Smooth muscle cell (in vitro differentiated cells): ENCODE measurements at regions not wholly inside any gene's neighbourhood (a gene's known extent, or its start where the extent isn't known, plus 50 kb on each side); places are given as distances from the start of the nearest gene placed in this dataset.

Experiments used
- DNase-seq: peaks from one replicate; lab custom pipeline; 2025; ENCODE audit not compliant: unreplicated experiment; lab: John Stamatoyannopoulos, UW
- H2AFZ ChIP-seq: fragments of 200-600 bp; sonication (generic); 2 replicates; pipeline ENCODE4 v1.6.0; 2016; ENCODE audit warnings: antibody characterized with exemption, low read depth, mild to moderate bottlenecking
- H3F3A ChIP-seq: fragments of 200-600 bp; sonication (generic); 2 replicates; pipeline ENCODE4 v1.6.0; 2017; ENCODE audit warnings: antibody characterized with exemption, low read depth
- H3K27ac ChIP-seq: fragments of 200-600 bp; sonication (generic); 2 replicates; pipeline ENCODE4 v1.5.1; 2016; ENCODE audit warnings: low read depth, mild to moderate bottlenecking
- H3K27me3 ChIP-seq: fragments of 200-600 bp; sonication (generic); 2 replicates; pipeline ENCODE4 v1.6.1; 2016; ENCODE audit warnings: low read depth, mild to moderate bottlenecking
- H3K36me3 ChIP-seq: fragments of 200-600 bp; sonication (generic); 2 replicates; pipeline ENCODE4 v1.5.1; 2016; ENCODE audit warnings: low read depth
- H3K4me1 ChIP-seq: fragments of 200-600 bp; sonication (generic); 2 replicates; pipeline ENCODE4 v1.5.1; 2016; ENCODE audit warnings: low read depth
- H3K4me2 ChIP-seq: fragments of 200-600 bp; sonication (generic); 2 replicates; pipeline ENCODE4 v1.6.0; 2016; ENCODE audit warnings: mild to moderate bottlenecking
- H3K4me3 ChIP-seq: fragments of 200-600 bp; sonication (generic); 2 replicates; pipeline ENCODE4 v1.5.1; 2016; ENCODE audit warnings: mild to moderate bottlenecking
- H3K79me2 ChIP-seq: fragments of 200-600 bp; sonication (generic); 2 replicates; pipeline ENCODE4 v1.6.0; 2016; ENCODE audit warnings: low read depth, mild to moderate bottlenecking
- H3K9ac ChIP-seq: fragments of 200-600 bp; sonication (generic); 2 replicates; pipeline ENCODE4 v1.6.0; 2016; ENCODE audit warnings: low read depth
- H3K9me3 ChIP-seq: fragments of 200-600 bp; sonication (generic); replicated peaks from 2 replicates; pipeline ENCODE4 v1.5.1; 2016; ENCODE audit warnings: low read depth
- H4K20me1 ChIP-seq: fragments of 200-600 bp; sonication (generic); 2 replicates; pipeline ENCODE4 v1.6.0; 2016; ENCODE audit warnings: low read depth
- WGBS: methylation state at CpG from one replicate; pipeline ENCODE4 v1.1.7; 2016; ENCODE audit warnings: low lambda C conversion rate; 5-methylcytosine and 5-hydroxymethylcytosine counted together
- TF ChIP-seq, protein P1 (sequence below): fragments of 200-600 bp; sonication (generic); IDR thresholded peaks from 2 replicates; pipeline ENCODE4 v1.5.1; 2017; ENCODE audit warnings: borderline replicate concordance, mild to moderate bottlenecking, antibody characterized with exemption; ENCODE audit not compliant: insufficient read depth, poor library complexity, severe bottlenecking

DNA sequence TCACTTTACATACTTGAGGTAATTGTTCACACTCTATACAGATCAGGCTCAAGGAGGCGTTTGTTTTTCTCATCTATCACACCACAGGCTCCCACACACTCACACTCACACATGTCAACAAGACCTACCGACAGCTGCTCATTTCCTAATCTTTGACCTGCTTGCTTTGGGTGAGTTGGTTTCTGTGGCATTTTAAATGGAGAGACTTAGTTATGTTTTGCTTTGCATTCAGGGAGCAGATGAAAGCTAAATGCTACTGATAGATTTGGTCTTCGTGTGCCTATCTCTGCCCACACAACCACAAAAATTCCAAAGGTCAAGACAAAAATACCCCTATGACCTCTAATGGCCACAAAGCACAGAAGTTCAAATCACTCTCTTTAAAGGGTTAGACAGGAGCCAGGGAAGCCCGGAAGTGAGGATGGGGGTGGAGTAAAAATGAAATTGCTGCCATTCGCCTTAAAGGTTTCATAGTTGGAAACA lies 203.5 kb upstream of the G2E3 start:
- H3K9me3 ChIP-seq = no peaks in the 10 kb centered on the region
- H3K27ac ChIP-seq = no peak overlapping the region
- no peak for DNase-seq
- no peak overlapping the region for H3K9ac ChIP-seq
- no peaks in the 10 kb centered on the region for H4K20me1 ChIP-seq
- no peak overlapping the region for H2AFZ ChIP-seq
- no peaks in the 10 kb centered on the region for H3F3A ChIP-seq
- H3K79me2 ChIP-seq = no peaks in the 10 kb centered on the region
- TF ChIP-seq, protein P1, sequence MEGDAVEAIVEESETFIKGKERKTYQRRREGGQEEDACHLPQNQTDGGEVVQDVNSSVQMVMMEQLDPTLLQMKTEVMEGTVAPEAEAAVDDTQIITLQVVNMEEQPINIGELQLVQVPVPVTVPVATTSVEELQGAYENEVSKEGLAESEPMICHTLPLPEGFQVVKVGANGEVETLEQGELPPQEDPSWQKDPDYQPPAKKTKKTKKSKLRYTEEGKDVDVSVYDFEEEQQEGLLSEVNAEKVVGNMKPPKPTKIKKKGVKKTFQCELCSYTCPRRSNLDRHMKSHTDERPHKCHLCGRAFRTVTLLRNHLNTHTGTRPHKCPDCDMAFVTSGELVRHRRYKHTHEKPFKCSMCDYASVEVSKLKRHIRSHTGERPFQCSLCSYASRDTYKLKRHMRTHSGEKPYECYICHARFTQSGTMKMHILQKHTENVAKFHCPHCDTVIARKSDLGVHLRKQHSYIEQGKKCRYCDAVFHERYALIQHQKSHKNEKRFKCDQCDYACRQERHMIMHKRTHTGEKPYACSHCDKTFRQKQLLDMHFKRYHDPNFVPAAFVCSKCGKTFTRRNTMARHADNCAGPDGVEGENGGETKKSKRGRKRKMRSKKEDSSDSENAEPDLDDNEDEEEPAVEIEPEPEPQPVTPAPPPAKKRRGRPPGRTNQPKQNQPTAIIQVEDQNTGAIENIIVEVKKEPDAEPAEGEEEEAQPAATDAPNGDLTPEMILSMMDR = no peak
- H3K27me3 ChIP-seq = peaks cover 4% of the 10 kb centered on the region
- no peak overlapping the region for H3K4me3 ChIP-seq
- no peaks in the 10 kb centered on the region for H3K36me3 ChIP-seq
- H3K4me1 ChIP-seq = peaks cover 6% of the 10 kb centered on the region
- peak overlapping the region; percentile 33 for H3K4me2 ChIP-seq
- 28% methylated on average over 5 of the region's 5 CpGs for WGBS

GRCh38 chr14:30356438-30357202 lies 202.3 kb upstream of the G2E3 start:
- H3K9ac ChIP-seq = no peak overlapping the region
- DNase-seq = no peak
- H3K27ac ChIP-seq = no peak overlapping the region
- TF ChIP-seq, protein P1 = no peak
- H3K4me1 ChIP-seq = peaks cover 6% of the 10 kb centered on the region
- H3K79me2 ChIP-seq = no peaks in the 10 kb centered on the region
- H3F3A ChIP-seq = no peaks in the 10 kb centered on the region
- no peak overlapping the region for H2AFZ ChIP-seq
- peaks cover 4% of the 10 kb centered on the region for H3K27me3 ChIP-seq
- WGBS = 91% methylated on average over 7 of the region's 7 CpGs
- H3K9me3 ChIP-seq = no peaks in the 10 kb centered on the region
- H4K20me1 ChIP-seq = no peaks in the 10 kb centered on the region
- no peak overlapping the region for H3K4me3 ChIP-seq
- H3K4me2 ChIP-seq = no peak overlapping the region
- no peaks in the 10 kb centered on the region for H3K36me3 ChIP-seq

DNA sequence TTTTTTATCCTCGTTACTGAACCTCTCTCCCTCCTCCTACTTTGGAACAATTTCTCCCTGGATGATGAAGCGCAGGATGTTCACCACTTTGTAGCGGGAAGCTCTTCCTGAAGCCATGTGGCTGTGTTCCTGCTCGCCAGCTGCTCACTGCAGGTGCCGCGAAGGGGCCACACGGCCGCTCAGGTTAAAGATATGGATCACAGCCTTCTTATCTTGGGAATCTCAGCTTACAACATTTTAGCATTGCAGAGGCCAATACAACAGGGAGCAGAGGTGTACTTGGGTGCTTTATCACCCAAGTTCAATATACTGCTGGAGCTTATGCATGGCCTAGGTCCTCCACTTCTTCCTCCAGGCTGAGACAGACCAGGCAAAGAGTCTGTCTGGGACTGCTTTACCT lies 201.2 kb upstream of the G2E3 start:
- no peaks in the 10 kb centered on the region for H3F3A ChIP-seq
- H3K27ac ChIP-seq = no peak overlapping the region
- TF ChIP-seq, protein P1 = no peak
- no peak overlapping the region for H3K4me3 ChIP-seq
- DNase-seq = no peak
- H3K9ac ChIP-seq = no peak overlapping the region
- H3K27me3 ChIP-seq = peaks cover 4% of the 10 kb centered on the region
- 92% methylated on average over 8 of the region's 8 CpGs for WGBS
- no peak overlapping the region for H3K4me2 ChIP-seq
- peaks cover 6% of the 10 kb centered on the region for H3K4me1 ChIP-seq
- H3K36me3 ChIP-seq = no peaks in the 10 kb centered on the region
- H4K20me1 ChIP-seq = no peaks in the 10 kb centered on the region
- no peaks in the 10 kb centered on the region for H3K9me3 ChIP-seq
- H2AFZ ChIP-seq = no peak overlapping the region
- no peaks in the 10 kb centered on the region for H3K79me2 ChIP-seq
